Activated gamma-delta T cell treated with anti-CD3 and anti-CD28 coated beads, Interleukin-2, amount 50 U/mL, for 16 hours (primary cell): ENCODE measurements at regions not wholly inside any gene's neighbourhood (a gene's known extent, or its start where the extent isn't known, plus 50 kb on each side); places are given as distances from the start of the nearest gene placed in this dataset.
"Not testable (repeated sequence)": the region's sequence is repeated elsewhere in the genome, so short reads cannot be mapped to it uniquely, and the experiment has no call there.

ENCODE experiments used
- DNase-seq: peaks from one replicate; pipeline ENCODE4 v3.0.0-alpha.2; 2020; ENCODE audit warnings: low read depth

DNA sequence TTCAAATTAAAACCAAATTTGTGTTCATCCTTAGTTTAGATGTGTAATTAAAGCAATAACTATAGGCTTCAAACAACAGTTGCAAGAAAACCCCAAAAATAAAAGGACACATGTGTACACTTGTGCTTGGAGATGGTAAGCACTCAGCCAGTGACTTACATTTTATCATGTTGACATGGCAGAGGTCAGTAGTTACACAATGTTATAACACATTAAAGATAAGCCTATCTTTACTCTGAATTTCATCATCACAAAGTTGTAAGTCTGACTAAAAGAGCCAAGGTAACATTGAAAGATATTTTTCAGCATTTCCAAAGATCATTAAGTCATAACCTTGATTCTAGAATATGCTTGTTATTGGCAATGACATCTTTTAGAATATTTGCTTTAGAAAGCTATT lies 98.5 kb upstream of the PNPLA4 start:
- no peak for DNase-seq

DNA sequence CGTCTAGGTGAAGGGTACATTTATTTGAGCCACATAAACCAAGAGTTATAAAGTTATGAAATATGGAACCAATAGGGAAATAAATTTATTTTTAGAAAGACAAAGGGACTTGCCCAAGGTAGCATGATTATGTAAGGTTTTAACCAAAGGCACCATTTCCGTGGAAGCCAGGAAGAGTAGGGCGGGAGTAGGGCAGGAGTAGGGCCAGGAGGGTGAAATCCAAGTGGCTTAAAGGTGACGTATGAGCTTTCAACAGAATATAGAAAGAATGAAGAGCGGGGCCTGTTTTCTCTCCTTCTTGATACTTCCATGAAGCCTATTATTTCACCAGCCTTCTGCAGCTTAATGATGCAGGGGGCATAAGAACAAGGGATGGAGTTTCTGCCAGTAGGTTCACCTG lies 91.7 kb upstream of the PNPLA4 start:
- no peak for DNase-seq

- DNase-seq, result no peak
Measured at GRCh38 chrX:8010105-8010504, 82.9 kb upstream of the PNPLA4 start.

DNA sequence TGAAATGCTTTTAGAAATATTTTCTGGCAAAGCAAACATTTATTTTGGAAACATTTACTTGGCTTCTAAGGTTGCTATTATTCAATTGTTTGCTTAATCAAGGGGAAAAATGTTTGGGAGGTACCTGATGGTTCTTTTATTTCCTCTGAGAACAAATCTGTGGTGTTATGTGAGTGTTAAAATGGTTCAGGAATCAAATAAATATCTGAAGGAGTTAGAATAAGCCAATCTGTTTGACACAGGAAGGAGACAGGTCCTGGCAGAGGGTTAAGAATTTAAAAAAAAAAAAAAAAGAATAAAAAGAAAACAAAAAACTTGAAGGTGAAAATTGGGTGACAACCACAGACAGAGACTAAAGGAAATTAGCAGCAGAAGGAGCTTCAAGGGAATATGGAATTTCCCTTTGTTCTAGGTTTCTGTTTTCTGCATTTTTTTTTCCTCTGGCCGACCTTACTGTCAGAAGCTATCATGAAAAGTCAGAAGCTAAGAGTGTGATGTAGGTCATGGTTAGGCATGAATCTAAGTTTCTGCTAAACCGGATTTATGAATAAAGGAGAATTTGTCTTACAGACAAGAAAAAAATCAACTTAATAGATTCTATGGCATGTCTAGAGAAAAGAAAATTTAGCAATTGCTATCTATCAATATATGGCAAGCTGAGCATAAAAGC lies 78.6 kb upstream of the PNPLA4 start:
- no peak for DNase-seq

DNA sequence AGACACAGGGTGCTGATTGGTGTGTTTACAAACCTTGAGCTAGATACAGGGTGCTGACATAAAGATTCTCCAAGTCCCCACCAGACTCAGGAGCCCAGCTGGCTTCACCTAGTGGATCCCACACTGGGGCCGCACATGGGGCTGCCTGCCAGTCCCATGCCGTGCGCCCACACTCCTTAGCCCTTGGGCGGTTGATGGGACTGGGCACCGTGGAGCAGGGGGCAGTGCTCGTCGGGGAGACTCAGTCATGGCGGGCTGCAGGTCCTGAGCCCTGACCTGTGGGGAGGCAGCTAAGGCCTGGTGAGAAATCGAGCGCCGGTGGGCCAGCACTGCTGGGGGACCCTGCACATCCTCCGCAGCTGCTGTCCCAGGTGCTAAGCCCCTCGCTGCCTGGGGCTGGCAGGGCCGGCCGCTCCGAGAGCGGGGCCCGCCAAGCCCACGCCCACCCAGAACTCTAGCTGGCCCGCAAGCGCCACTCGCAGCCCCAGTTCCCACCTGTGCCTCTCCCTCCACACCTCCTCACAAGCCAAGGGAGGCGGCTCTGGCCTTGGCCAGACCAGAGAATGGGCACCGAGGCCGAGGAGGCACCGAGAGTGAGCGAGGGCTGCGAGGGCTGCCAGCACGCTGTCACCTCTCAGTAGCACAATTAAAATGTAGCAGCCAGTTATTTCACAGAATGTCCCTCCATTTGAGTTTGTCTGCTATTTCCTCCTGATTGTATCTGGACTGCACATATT lies 76.1 kb upstream of the PNPLA4 start:
- DNase-seq, result no peak

- no peak for DNase-seq
Measured at GRCh38 chrX:7996851-7997250, 69.6 kb upstream of the PNPLA4 start.

- DNase-seq, result peak; percentile 4
Measured at GRCh38 chrX:7996414-7996813, 69.2 kb upstream of the PNPLA4 start.

DNA sequence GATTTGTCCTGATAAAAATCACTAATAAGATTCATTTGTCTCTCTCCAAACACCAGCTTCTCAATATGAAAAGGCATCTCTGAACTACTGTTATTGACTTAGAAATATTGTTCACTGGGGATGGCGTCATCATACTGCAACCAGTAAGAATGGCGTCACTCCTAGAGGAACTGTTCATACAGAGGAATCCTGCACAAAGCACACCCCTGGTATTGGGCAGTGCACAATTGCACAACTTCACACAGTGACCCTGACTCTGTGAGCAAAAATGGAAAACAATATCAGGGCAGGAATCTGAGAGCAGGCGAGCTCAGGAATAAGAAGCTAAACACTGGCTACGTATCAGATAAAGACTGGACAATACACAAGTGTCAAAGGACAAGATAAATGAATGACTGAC lies 66.7 kb upstream of the PNPLA4 start:
- DNase-seq, result no peak

GRCh38 chrX:7988013-7988759 lies 61.0 kb upstream of the PNPLA4 start:
- DNase-seq, result not testable (repeated sequence)

- DNase-seq, result no peak
Measured at GRCh38 chrX:7987160-7988012, 60.2 kb upstream of the PNPLA4 start.

DNA sequence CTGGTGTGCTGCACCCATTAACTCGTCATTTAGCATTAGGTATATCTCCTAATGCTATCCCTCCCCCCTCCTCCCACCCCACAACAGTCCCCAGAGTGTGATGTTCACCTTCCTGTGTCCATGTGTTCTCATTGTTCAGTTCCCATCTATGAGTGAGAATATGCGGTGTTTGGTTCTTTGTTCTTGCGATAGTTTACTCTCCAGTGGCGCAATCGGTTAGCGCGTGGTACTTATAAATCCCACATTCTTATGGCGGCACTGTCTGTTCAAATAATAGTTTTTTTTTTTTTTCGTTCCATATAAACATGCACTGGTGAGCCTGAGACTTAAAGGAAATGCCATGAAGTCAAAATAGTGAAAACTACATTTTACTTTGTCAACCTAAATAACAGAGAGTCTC lies 59.5 kb upstream of the PNPLA4 start:
- not testable (repeated sequence) for DNase-seq

- no peak for DNase-seq
Measured at GRCh38 chrX:7985568-7985967, 58.4 kb upstream of the PNPLA4 start.

DNA sequence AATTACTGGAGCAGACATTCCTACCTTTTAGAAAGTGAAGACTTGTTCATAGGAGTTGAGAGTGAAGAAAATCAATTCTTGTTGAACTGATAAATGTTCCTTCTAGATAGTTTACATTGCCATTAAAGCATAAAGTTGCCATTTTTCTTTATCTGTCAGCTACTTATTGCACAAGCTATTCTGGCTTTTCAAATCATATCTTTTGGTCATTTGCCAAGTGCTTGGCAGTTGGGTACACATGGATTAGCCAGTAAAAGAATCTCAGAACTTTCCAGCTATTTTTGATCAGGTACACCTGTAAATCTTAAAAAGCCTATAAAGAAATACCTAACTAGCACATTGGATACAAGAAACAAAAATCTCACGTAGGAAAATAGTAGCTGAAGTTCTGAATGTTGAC lies 56.4 kb upstream of the PNPLA4 start:
- DNase-seq, result no peak
